ENCODE measurements at regions not wholly inside any gene's neighbourhood (a gene's known extent, or its start where the extent isn't known, plus 50 kb on each side); places are given as distances from the start of the nearest gene placed in this dataset.

DNA sequence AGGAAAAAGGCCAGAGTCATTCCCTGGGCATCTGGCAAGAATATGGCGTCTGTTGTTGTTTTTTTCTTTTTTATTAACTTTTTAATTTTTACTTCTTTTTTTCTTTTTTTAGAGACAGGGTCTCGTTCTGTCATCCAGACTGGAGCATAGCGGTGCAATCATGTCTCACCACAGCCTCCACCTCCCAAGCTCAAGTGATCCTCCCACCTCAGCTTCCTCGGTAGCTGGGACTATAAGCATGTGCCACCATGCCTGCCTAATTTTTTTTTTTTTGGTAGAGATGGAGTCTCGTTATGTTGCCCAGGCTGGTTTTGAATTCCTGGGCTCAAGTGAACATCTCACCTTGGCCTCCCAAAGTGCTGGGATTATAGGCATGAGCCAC is 54.0 kb upstream of the PRDM11 start:
- TF ChIP-seq CTCF (IDR thresholded peaks at IDR 0.05) (no peak), ZFX (IDR thresholded peaks at IDR 0.05; ENCODE audit: borderline replicate concordance) (no peak)

Measured in 22Rv1 (cell line).